Skeletal muscle tissue (tissue), 3 donors: ENCODE measurements at regions not wholly inside any gene's neighbourhood (a gene's known extent, or its start where the extent isn't known, plus 50 kb on each side); places are given as distances from the start of the nearest gene placed in this dataset.
A peak's percentile ranks its signal among the peaks of the same experiment; 100 is the strongest.
"Not testable (repeated sequence)": the region's sequence is repeated elsewhere in the genome, so short reads cannot be mapped to it uniquely, and the experiment has no call there.

Experiments
- H3K27ac ChIP-seq: one replicate; pipeline ENCODE4 v1.7.0; 2013; ENCODE audit warnings: mild to moderate bottlenecking, low read depth, low read length, inconsistent platforms
- H3K27me3 ChIP-seq, 3 donors: one replicate each; pipeline ENCODE4 v1.7.0; 2013; ENCODE audit warnings: low read length in 3 of 3; ENCODE audit not compliant: control insufficient read depth in 3 of 3, insufficient read depth in 3 of 3
- H3K36me3 ChIP-seq, 3 donors: one replicate each; pipeline ENCODE4 v1.7.0; 2013; ENCODE audit warnings: low read length in 3 of 3; ENCODE audit not compliant: control insufficient read depth in 3 of 3, insufficient read depth in 3 of 3
- H3K4me1 ChIP-seq, 3 donors: one replicate each; pipeline ENCODE4 v1.7.0; 2013; ENCODE audit warnings: low read length in 3 of 3, mild to moderate bottlenecking in 3 of 3; ENCODE audit not compliant: control insufficient read depth in 3 of 3, insufficient read depth in 3 of 3
- H3K4me3 ChIP-seq, 3 donors: one replicate each; pipeline ENCODE4 v1.7.0; 2013; ENCODE audit warnings: low read length in 3 of 3
- H3K9ac ChIP-seq, 3 donors: one replicate each; pipeline ENCODE4 v1.7.0; 2013; ENCODE audit warnings: low read length in 3 of 3, mild to moderate bottlenecking in 3 of 3, moderate library complexity in 2 of 3, low read depth in 1 of 3
- H3K9me3 ChIP-seq, 3 donors: one replicate each; pipeline ENCODE4 v1.7.0; 2013; ENCODE audit warnings: low read length in 3 of 3; ENCODE audit not compliant: control insufficient read depth in 3 of 3
- donor health status: Osteomylitis.

GRCh38 chr6:166712286-166713228 is 85.5 kb upstream of the RPS6KA2 start:
- H3K9ac ChIP-seq, result no peak overlapping the region
- H3K36me3 ChIP-seq, result no peaks in the 10 kb centered on the region
- H3K27ac ChIP-seq, result no peak overlapping the region
- no peaks in the 10 kb centered on the region for H3K9me3 ChIP-seq
- no peak overlapping the region for H3K4me3 ChIP-seq
- peaks cover 0 to 6% (median 0%) of the 10 kb centered on the region in 3 donors for H3K4me1 ChIP-seq
- H3K27me3 ChIP-seq, result no peaks in the 10 kb centered on the region

GRCh38 chr6:166710084-166710483 is 83.0 kb upstream of the RPS6KA2 start:
- Histone ChIP-seq H3K9me3 (no peaks in the 10 kb centered on the region), H3K4me3 (no peak overlapping the region), H3K27me3 (no peaks in the 10 kb centered on the region), H3K9ac (no peak overlapping the region), H3K4me1 (peaks cover 0 to 11% (median 3%) of the 10 kb centered on the region in 3 donors), H3K27ac (no peak overlapping the region), H3K36me3 (no peaks in the 10 kb centered on the region)

DNA sequence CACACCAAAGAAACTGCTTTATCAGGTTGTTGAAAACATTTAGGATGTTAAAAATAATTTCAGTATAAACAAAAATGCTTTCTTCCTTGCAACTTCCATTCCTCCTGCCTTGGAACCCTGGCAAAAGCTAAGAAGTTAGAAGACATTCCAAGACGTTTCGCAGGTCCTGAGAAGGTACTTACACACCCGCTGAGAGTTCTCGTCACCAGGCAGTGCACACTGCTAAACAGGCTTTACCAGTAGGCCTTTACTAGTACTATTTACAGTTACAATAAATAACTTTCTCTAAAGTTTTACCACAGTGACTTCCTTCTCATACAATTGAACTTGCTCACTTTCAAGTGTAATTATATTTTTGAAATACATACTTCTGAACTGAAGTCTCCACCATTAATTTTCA is 81.4 kb upstream of the RPS6KA2 start:
- H3K4me1 ChIP-seq, result peaks cover 0 to 8% (median 3%) of the 10 kb centered on the region in 3 donors
- no peaks in the 10 kb centered on the region for H3K27me3 ChIP-seq
- H3K27ac ChIP-seq, result no peak overlapping the region
- no peak overlapping the region for H3K4me3 ChIP-seq
- no peak overlapping the region for H3K9ac ChIP-seq
- no peaks in the 10 kb centered on the region for H3K36me3 ChIP-seq
- no peaks in the 10 kb centered on the region for H3K9me3 ChIP-seq

GRCh38 chr6:166707045-166707444 is 80.0 kb upstream of the RPS6KA2 start:
- H3K4me1 ChIP-seq, result peaks cover 0 to 5% (median 3%) of the 10 kb centered on the region in 3 donors
- H3K9ac ChIP-seq, result peak overlapping the region in 1 of 3 donors; percentile 50
- no peaks in the 10 kb centered on the region for H3K27me3 ChIP-seq
- H3K27ac ChIP-seq, result no peak overlapping the region
- H3K36me3 ChIP-seq, result no peaks in the 10 kb centered on the region
- no peak overlapping the region for H3K4me3 ChIP-seq
- H3K9me3 ChIP-seq, result no peaks in the 10 kb centered on the region

DNA sequence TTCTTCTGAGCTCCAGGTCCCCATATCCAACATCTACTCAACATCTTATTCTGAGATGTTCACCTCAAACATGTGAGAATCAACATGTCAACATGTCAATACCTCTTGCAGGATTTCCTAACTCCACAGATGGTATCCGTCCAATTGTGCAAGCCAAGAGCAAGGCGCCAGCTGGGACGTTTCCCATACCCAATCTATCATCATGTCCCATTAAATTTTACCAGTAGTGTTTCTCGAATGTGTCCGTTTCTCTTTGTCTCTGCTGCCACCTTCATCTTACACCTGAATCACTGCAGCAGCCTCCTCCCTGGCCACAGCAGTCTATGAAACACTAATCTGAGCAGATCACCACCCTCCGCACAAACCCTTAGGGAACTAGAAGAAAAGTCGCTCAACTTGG is 78.0 kb upstream of the RPS6KA2 start:
- Histone ChIP-seq H3K27ac (no peak overlapping the region), H3K9ac (no peak overlapping the region), H3K36me3 (no peaks in the 10 kb centered on the region), H3K4me1 (peaks cover 0 to 5% (median 3%) of the 10 kb centered on the region in 3 donors), H3K27me3 (no peaks in the 10 kb centered on the region), H3K4me3 (no peak overlapping the region), H3K9me3 (no peaks in the 10 kb centered on the region)

GRCh38 chr6:166704171-166704570 is 77.1 kb upstream of the RPS6KA2 start:
- Histone ChIP-seq H3K36me3 (no peaks in the 10 kb centered on the region), H3K4me3 (no peak overlapping the region)

DNA sequence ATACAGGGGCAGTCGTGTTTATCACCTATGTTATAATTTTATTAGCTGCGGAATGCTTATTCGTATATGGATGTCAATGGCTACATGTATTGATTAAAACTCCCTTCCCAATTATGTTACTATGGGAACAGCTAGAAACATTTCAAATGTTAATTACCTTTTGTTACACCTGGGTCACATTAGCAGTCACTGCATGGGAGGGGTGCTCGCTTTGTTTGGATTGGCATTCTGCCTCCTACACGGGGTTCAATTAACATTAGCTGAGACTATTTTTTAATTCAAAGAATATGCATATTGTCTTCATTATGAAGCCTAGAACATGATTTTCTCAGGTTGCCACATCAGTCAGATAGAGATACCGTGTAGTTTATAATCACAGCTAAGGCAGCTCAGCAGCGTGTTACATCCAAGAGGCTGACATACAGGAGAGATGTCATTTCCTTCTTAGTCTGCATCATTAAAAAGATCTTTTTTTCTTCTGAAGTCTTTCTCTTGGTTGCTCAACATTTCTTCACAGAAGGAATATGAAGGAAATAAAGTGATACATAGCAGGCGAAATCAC is 76.2 kb upstream of the RPS6KA2 start:
- peaks cover 0 to 5% (median 3%) of the 10 kb centered on the region in 3 donors for H3K4me1 ChIP-seq
- no peaks in the 10 kb centered on the region for H3K27me3 ChIP-seq
- no peak overlapping the region for H3K4me3 ChIP-seq
- H3K9me3 ChIP-seq, result no peaks in the 10 kb centered on the region
- H3K27ac ChIP-seq, result no peak overlapping the region
- H3K9ac ChIP-seq, result no peak overlapping the region
- H3K36me3 ChIP-seq, result no peaks in the 10 kb centered on the region

More at GRCh38 chr6:166704171-166704570, 77.1 kb upstream of the RPS6KA2 start:
- Histone ChIP-seq H3K9me3 (no peaks in the 10 kb centered on the region), H3K27ac (no peak overlapping the region), H3K4me1 (peaks cover 0 to 5% (median 3%) of the 10 kb centered on the region in 3 donors), H3K27me3 (no peaks in the 10 kb centered on the region), H3K9ac (no peak overlapping the region)

GRCh38 chr6:166701424-166701823 is 74.4 kb upstream of the RPS6KA2 start:
- H3K4me1 ChIP-seq, H3K27ac ChIP-seq, H3K9me3 ChIP-seq, H3K4me3 ChIP-seq, H3K9ac ChIP-seq, H3K36me3 ChIP-seq, H3K27me3 ChIP-seq: not testable (repeated sequence)

- not testable (repeated sequence) for H3K27me3 ChIP-seq, H3K9ac ChIP-seq, H3K9me3 ChIP-seq, H3K4me3 ChIP-seq, H3K4me1 ChIP-seq, H3K27ac ChIP-seq, H3K36me3 ChIP-seq
Observed at GRCh38 chr6:166700871-166701270, 73.8 kb upstream of the RPS6KA2 start.

DNA sequence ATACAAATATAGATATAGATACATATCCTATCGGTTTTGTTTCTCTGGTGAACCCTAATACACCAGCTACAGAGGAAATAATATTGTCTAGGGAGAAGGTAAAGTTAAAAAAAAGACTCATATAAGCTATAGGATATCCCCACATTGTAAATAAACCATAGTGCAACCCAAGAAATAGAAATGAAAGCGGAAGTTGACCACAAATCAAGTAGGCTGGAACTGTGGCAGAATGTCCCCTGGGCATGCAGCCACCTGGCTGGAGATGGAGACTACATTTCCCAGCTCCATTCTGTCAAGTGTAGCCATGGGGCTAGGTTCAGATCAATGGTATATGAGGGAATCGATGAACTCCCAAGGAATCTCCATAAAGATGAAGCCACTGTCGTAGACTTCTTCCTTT is 70.1 kb upstream of the RPS6KA2 start:
- Histone ChIP-seq H3K27ac (no peak overlapping the region), H3K4me1 (peaks cover 7 to 12% (median 8%) of the 10 kb centered on the region in 3 donors), H3K36me3 (no peaks in the 10 kb centered on the region), H3K4me3 (no peak overlapping the region), H3K9ac (no peak overlapping the region), H3K9me3 (no peaks in the 10 kb centered on the region), H3K27me3 (no peaks in the 10 kb centered on the region)
